Natural killer cell (primary cell): ENCODE measurements at regions not wholly inside any gene's neighbourhood (a gene's known extent, or its start where the extent isn't known, plus 50 kb on each side); places are given as distances from the start of the nearest gene placed in this dataset.
"Not testable (repeated sequence)": the region's sequence is repeated elsewhere in the genome, so short reads cannot be mapped to it uniquely, and the experiment has no call there.

ENCODE experiments used
- ATAC-seq, 3 donors: fragments of 150-1000 bp in 2 of 3; fragments of 200-7000 bp in 1 of 3; cut with Tn5 transposase; 1 replicate in 1 of 3; 2 replicates in 2 of 3; pipeline ENCODE4 v1.10.0; 2021; ENCODE audit warnings: mild to moderate bottlenecking in 2 of 3, moderate library complexity in 2 of 3
- DNase-seq, 2 donors: peaks; one replicate each; pipeline versions ENCODE4 v3.0.0 to v3.0.0-alpha.2; 2013 to 2021; ENCODE audit warnings: mixed read lengths in 1 of 2
- H3K27ac ChIP-seq: one replicate; pipeline ENCODE4 v1.5.1; 2013; ENCODE audit warnings: mild to moderate bottlenecking, low read length
- H3K27me3 ChIP-seq: one replicate; pipeline ENCODE4 v1.6.1; 2013; ENCODE audit warnings: low read length; ENCODE audit not compliant: control insufficient read depth, insufficient read depth
- H3K36me3 ChIP-seq: one replicate; pipeline ENCODE4 v1.6.1; 2013; ENCODE audit warnings: low read length; ENCODE audit not compliant: control insufficient read depth, insufficient read depth
- H3K4me1 ChIP-seq: one replicate; pipeline ENCODE4 v1.6.1; 2013; ENCODE audit warnings: low read length; ENCODE audit not compliant: control insufficient read depth, insufficient read depth
- H3K4me3 ChIP-seq: one replicate; pipeline ENCODE4 v1.5.1; 2013; ENCODE audit warnings: low read length
- H3K9me3 ChIP-seq: one replicate; pipeline ENCODE4 v1.6.1; 2013; ENCODE audit warnings: low read length; ENCODE audit not compliant: control insufficient read depth, insufficient read depth
- H3K27ac Mint-ChIP-seq, 2 donors: one replicate each; pipeline ENCODE4 v1.8.0; 2022; ENCODE audit warnings: mild to moderate bottlenecking in 2 of 2, mixed read lengths in 2 of 2, moderate library complexity in 1 of 2
- H3K27me3 Mint-ChIP-seq, 2 donors: one replicate each; pipeline ENCODE4 v1.8.0; 2022; ENCODE audit warnings: low read depth in 2 of 2, mixed read lengths in 2 of 2
- H3K36me3 Mint-ChIP-seq: one replicate; pipeline ENCODE4 v1.8.0; 2022; ENCODE audit warnings: mixed read lengths
- H3K4me1 Mint-ChIP-seq, 2 donors: one replicate each; pipeline ENCODE4 v1.8.0; 2022; ENCODE audit warnings: mixed read lengths in 2 of 2
- H3K4me3 Mint-ChIP-seq: one replicate; pipeline ENCODE4 v1.8.0; 2022; ENCODE audit warnings: mild to moderate bottlenecking, moderate library complexity, mixed read lengths
- H3K9me3 Mint-ChIP-seq, 2 donors: one replicate each; pipeline ENCODE4 v1.8.0; 2022; ENCODE audit warnings: mixed read lengths in 2 of 2
- WGBS: methylation state at CpG from one replicate; pipeline ENCODE4 v1.1.7; 2013; ENCODE audit warnings: missing lambda C conversion rate; ENCODE audit not compliant: insufficient coverage; 5-methylcytosine and 5-hydroxymethylcytosine counted together
- intact Hi-C: fragments of 100-400 bp; cut with micrococcal nuclease; formaldehyde crosslinking; loops from one replicate; pipeline ENCODE4 v1.14.2; 2022
- TF ChIP-seq, protein P1 (sequence below): fragments of 200-600 bp; IDR thresholded peaks from one replicate; pipeline ENCODE4 v1.8.0; 2022; ENCODE audit warnings: antibody characterized with exemption

DNA sequence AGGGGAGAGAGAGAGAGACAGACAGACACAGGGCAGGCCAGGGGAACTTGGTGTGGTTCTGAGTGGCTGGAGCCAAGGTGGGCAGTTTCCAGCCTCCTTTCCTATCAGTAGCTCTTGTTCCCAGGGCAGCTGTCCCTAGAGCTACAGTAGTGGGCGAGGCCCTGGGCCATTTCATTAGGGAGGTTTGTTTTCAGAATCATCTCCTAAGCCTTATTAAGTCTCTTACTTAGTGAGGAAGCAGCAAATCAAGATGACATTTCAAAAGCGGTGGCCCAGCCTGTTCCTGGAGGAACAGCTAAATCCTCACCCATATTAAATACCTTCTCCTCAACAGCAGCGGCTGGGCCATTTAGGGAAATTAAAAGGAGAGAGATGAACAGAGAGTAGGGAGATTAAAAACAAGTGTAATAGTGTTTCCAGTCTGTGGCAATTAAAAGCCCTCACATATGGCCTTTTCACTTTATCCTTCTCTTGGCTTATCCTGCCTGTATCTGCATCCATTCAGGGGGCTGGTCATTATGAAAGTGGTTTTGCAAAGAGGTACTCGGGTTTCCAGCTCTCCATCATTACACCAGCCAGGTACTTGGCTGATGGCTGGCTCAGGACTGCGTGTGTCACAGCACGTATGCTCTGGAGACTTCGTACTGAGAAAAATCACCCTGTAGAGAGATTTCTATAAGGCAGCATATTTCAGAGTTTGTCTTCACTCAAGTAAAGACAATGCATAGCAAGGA lies 91.9 kb upstream of the PRR23C start:
- H3K36me3 Mint-ChIP-seq, result no peaks in the 10 kb centered on the region

DNA sequence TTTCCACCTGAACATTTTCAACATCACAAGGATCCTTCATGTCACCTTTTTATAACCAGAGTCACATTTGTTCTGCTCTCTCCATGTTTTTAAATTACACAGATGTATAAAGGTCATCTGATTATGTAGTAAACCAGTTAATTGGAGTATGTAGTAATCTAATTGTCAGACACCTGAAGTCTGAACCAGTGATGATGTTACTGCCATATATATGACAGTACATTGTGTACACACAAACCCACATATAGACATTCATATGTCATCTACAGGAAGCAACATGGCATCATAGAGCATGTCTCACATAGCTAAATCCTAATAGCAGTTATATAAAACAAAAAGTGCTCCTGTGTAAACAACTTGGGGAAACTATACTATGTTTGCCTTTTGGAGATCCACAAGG lies 95.9 kb upstream of the PRR23C start:
- Mint-ChIP-seq H3K4me3 (no peak overlapping the region), H3K36me3 (no peaks in the 10 kb centered on the region), H3K27me3 (no peaks in the 10 kb centered on the region), H3K9me3 (no peaks in the 10 kb centered on the region), H3K27ac (no peak overlapping the region), H3K4me1 (no peaks in the 10 kb centered on the region)
- Histone ChIP-seq H3K4me3 (no peak overlapping the region), H3K27me3 (no peaks in the 10 kb centered on the region), H3K9me3 (no peaks in the 10 kb centered on the region), H3K4me1 (no peaks in the 10 kb centered on the region), H3K36me3 (no peaks in the 10 kb centered on the region), H3K27ac (no peak overlapping the region)
- no peak for DNase-seq
- no peak for ATAC-seq
- intact Hi-C loops, result no loop called here
- TF ChIP-seq, protein P1, sequence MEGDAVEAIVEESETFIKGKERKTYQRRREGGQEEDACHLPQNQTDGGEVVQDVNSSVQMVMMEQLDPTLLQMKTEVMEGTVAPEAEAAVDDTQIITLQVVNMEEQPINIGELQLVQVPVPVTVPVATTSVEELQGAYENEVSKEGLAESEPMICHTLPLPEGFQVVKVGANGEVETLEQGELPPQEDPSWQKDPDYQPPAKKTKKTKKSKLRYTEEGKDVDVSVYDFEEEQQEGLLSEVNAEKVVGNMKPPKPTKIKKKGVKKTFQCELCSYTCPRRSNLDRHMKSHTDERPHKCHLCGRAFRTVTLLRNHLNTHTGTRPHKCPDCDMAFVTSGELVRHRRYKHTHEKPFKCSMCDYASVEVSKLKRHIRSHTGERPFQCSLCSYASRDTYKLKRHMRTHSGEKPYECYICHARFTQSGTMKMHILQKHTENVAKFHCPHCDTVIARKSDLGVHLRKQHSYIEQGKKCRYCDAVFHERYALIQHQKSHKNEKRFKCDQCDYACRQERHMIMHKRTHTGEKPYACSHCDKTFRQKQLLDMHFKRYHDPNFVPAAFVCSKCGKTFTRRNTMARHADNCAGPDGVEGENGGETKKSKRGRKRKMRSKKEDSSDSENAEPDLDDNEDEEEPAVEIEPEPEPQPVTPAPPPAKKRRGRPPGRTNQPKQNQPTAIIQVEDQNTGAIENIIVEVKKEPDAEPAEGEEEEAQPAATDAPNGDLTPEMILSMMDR, result no peak

More for the DNA sequence above, 91.9 kb upstream of the PRR23C start:
- TF ChIP-seq, protein P1, result no peak
- Mint-ChIP-seq H3K4me3 (no peak overlapping the region), H3K27me3 (no peaks in the 10 kb centered on the region), H3K9me3 (no peaks in the 10 kb centered on the region), H3K27ac (no peak overlapping the region), H3K4me1 (no peaks in the 10 kb centered on the region)
- Histone ChIP-seq H3K4me1 (no peaks in the 10 kb centered on the region), H3K27me3 (no peaks in the 10 kb centered on the region), H3K4me3 (no peak overlapping the region), H3K36me3 (no peaks in the 10 kb centered on the region), H3K27ac (no peak overlapping the region), H3K9me3 (no peaks in the 10 kb centered on the region)
- ATAC-seq (no peak), DNase-seq (no peak)
- WGBS, result 89% methylated on average over 5 of the region's 7 CpGs
- intact Hi-C loops, result no loop called here

DNA sequence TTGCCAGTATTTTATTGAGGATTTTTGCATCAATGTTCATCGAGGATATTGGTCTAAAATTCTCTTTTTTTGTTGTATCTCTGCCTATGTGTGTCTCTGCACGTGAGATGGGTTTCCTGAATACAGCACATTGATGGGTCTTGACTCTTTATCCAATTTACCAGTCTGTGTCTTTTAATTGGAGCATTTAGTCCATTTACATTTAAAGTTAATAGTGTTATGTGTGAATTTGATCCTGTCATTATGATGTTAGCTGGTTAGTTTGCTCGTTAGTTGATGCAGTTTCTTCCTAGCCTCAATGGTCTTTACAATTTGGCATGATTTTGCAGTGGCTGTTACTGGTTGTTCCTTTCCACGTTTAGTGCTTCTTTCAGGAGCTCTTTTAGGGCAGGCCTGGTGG lies 101.3 kb upstream of the PRR23C start:
- H3K4me1 ChIP-seq, H3K36me3 Mint-ChIP-seq, intact Hi-C loops, H3K27ac Mint-ChIP-seq, H3K4me3 ChIP-seq, DNase-seq, H3K9me3 ChIP-seq, H3K27ac ChIP-seq, ATAC-seq, H3K27me3 Mint-ChIP-seq, H3K9me3 Mint-ChIP-seq, H3K36me3 ChIP-seq, H3K4me1 Mint-ChIP-seq, H3K4me3 Mint-ChIP-seq, H3K27me3 ChIP-seq: not testable (repeated sequence)
- WGBS, result no CpG with 5 or more reads among the region's 4 CpGs

DNA sequence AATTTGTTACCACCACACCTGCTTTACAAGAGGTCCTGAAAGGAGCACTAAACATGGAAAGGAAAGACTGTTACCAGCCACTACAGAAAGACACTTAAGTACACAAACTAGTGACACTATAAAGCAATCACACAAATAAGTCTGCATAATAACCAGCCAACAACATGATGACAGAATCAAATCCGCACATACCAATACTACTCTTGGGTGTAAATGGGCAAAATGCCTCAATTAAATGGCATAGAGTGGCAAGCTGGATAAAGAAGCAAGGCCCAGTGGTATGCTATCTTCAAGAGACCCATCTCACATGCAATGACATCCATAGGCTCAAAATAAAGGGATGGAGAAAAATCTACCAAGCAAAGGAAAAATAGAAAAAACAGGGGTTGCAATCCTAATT lies 106.8 kb upstream of the PRR23C start:
- Histone ChIP-seq H3K27me3 (no peaks in the 10 kb centered on the region), H3K4me3 (no peak overlapping the region), H3K27ac (no peak overlapping the region), H3K9me3 (no peaks in the 10 kb centered on the region), H3K36me3 (no peaks in the 10 kb centered on the region), H3K4me1 (no peaks in the 10 kb centered on the region)
- Mint-ChIP-seq H3K9me3 (peaks cover 0 to 5% of the 10 kb centered on the region in 2 donors), H3K27me3 (no peaks in the 10 kb centered on the region), H3K4me1 (no peaks in the 10 kb centered on the region), H3K36me3 (no peaks in the 10 kb centered on the region), H3K4me3 (no peak overlapping the region), H3K27ac (no peak overlapping the region)
- ATAC-seq (no peak), DNase-seq (no peak)
- no CpG with 5 or more reads among the region's 1 CpG for WGBS
- TF ChIP-seq, protein P1, result no peak
- intact Hi-C loops, result no loop called here

DNA sequence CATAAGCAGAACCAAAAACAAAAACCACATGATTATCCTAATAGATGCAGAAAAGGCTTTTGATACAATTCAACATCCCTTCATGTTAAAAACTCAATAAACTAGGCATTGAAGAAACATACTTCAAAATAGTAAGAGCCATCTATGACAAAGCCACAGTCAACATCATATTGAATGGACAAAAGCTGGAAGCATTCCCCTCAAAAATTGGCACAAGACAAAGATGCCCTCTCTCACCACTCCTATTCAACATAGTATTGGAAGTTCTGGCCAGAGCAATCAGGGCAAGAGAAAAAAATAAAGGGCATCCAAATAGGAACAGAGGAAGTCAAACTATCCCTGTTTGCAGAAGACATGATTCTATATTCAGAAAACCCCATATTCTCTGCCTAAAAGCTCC lies 108.7 kb upstream of the PRR23C start:
- H3K4me1 Mint-ChIP-seq, DNase-seq, H3K27ac Mint-ChIP-seq, H3K4me3 ChIP-seq, H3K4me3 Mint-ChIP-seq, H3K9me3 ChIP-seq, H3K9me3 Mint-ChIP-seq, H3K36me3 ChIP-seq, H3K36me3 Mint-ChIP-seq, H3K4me1 ChIP-seq, H3K27me3 ChIP-seq, ATAC-seq, intact Hi-C loops, H3K27me3 Mint-ChIP-seq, H3K27ac ChIP-seq: not testable (repeated sequence)
